HG02885 (cell line): ENCODE measurements at regions not wholly inside any gene's neighbourhood (a gene's known extent, or its start where the extent isn't known, plus 50 kb on each side); places are given as distances from the start of the nearest gene placed in this dataset.
"Not testable (repeated sequence)": the region's sequence is repeated elsewhere in the genome, so short reads cannot be mapped to it uniquely, and the experiment has no call there.

Experiments used
- ATAC-seq: cut with Tn5 transposase; IDR thresholded peaks from one replicate; pipeline ENCODE4 v1.9.1; 2021; ENCODE audit warnings: mild to moderate bottlenecking; ENCODE audit not compliant: unreplicated experiment, poor library complexity

- peak; percentile 99 for ATAC-seq
Observed at GRCh38 chr4:84235126-84235944, 263.8 kb downstream of the NKX6-1 start.

- no peak for ATAC-seq
Observed at GRCh38 chr4:84232309-84233095, 266.6 kb downstream of the NKX6-1 start.

GRCh38 chr4:84231539-84232055, 267.5 kb downstream of the NKX6-1 start:
- ATAC-seq, result no peak

GRCh38 chr4:84224522-84224921, 274.6 kb downstream of the NKX6-1 start:
- ATAC-seq, result no peak

GRCh38 chr4:84221704-84222103, 277.4 kb downstream of the NKX6-1 start:
- ATAC-seq, result no peak

- ATAC-seq, result peak; percentile 73
Observed at GRCh38 chr4:84220990-84221389, 278.1 kb downstream of the NKX6-1 start.

GRCh38 chr4:84219656-84220055, 279.4 kb downstream of the NKX6-1 start:
- ATAC-seq, result no peak

GRCh38 chr4:84218031-84218430, 281.1 kb downstream of the NKX6-1 start:
- no peak for ATAC-seq

GRCh38 chr4:84215217-84215616, 283.9 kb downstream of the NKX6-1 start:
- no peak for ATAC-seq

GRCh38 chr4:84206226-84206625, 292.9 kb downstream of the NKX6-1 start:
- not testable (repeated sequence) for ATAC-seq

GRCh38 chr4:84189144-84189543, 309.9 kb downstream of the NKX6-1 start:
- ATAC-seq, result no peak

- no peak for ATAC-seq
Observed at GRCh38 chr4:84179409-84179808, 319.7 kb downstream of the NKX6-1 start.

- ATAC-seq, result no peak
Observed at GRCh38 chr4:84177831-84178542, 321.1 kb downstream of the NKX6-1 start.

GRCh38 chr4:84176016-84176415, 323.1 kb downstream of the NKX6-1 start:
- no peak for ATAC-seq

GRCh38 chr4:84171871-84172270, 327.2 kb downstream of the NKX6-1 start:
- no peak for ATAC-seq

- peak; percentile 67 for ATAC-seq
Observed at GRCh38 chr4:84167564-84167963, 331.5 kb downstream of the NKX6-1 start.

GRCh38 chr4:84167093-84167492, 332.0 kb downstream of the NKX6-1 start:
- ATAC-seq, result no peak

GRCh38 chr4:84166486-84166885, 332.6 kb downstream of the NKX6-1 start:
- no peak for ATAC-seq

- ATAC-seq, result no peak
Observed at GRCh38 chr4:84164201-84164600, 334.9 kb downstream of the NKX6-1 start.

- no peak for ATAC-seq
Observed at GRCh38 chr4:84159762-84160161, 339.3 kb downstream of the NKX6-1 start.

- ATAC-seq, result no peak
Observed at GRCh38 chr4:84158670-84159069, 340.4 kb downstream of the NKX6-1 start.
